NCI-H2196 treated with DMSO at 0.1 percent for 48 hours (cell line): ENCODE measurements at regions not wholly inside any gene's neighbourhood (a gene's known extent, or its start where the extent isn't known, plus 50 kb on each side); places are given as distances from the start of the nearest gene placed in this dataset.

Experiments
- DNase-seq: peaks from one replicate; lab custom pipeline; 2025; ENCODE audit not compliant: unreplicated experiment; lab: John Stamatoyannopoulos, UW

DNA sequence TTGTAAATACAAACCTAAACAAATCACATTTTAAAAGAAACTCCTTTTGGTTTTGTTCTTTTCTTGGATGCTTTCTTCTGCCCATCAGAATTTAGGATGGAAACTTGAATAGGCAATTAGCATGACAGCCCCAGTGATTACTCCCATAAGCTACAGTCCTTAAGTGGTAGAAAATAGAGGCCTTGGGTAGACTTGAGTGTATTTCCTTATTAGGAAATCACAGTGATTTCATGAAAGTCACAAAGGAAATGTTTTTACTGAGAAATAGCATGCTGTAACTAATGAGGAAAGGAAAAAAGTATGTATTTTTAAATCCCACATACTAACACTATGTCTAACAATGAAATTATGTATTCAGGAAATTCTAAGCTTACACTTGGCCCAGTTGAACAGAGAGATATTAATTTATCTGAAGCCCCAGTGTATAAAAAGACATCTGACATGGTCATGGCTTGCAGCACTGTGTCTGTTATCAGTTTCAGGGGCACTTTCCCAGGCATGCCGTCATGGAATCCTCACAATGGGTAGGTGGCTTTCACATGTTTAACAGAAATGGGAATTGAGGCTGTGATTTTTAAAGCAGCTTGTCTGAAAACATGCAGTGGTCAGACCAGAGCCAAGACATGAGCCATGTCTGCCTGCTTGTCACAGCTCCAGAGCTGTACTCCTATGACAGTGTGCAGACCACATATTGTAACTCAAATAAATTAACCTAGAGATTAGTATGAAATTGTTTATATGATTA lies 79.7 kb upstream of the TRIB2 start:
- DNase-seq, result no peak

DNA sequence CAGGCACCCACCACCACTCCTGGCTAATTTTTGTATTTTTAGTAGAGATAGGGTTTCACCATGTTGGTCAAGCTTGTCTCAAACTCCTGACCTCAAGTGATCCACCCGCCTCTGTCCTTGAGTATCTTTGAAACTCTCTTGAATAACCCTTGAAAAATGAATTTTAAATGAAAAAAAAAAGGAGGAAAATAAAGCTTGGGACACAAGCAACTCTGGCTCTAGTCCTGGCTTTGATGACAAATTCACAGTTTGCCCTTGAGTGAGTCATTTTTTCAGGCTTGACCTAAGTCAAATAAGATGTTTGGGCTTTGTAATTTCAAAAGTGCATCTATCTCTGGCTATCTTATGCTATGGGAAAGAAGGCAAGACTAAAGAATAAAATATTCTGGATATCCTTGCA lies 79.0 kb upstream of the TRIB2 start:
- DNase-seq, result no peak

DNA sequence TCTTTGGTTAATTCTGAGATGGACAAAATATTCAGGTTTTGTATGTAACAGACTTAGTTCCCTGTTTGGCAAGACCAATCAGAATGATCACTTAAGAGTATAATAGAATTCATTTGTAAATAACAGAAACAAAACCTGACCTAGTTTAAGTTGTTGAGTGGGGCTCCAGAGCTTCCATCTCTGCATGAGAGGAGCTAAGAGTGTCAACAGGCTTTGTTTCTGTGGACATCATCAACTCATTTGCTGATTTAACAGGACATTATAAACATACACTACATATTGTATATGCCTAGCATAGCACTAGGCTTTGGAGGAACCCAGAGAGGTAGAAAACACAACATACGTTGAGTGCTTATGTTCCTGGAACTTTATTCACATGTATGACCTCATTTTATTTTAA lies 75.3 kb upstream of the TRIB2 start:
- no peak for DNase-seq

DNA sequence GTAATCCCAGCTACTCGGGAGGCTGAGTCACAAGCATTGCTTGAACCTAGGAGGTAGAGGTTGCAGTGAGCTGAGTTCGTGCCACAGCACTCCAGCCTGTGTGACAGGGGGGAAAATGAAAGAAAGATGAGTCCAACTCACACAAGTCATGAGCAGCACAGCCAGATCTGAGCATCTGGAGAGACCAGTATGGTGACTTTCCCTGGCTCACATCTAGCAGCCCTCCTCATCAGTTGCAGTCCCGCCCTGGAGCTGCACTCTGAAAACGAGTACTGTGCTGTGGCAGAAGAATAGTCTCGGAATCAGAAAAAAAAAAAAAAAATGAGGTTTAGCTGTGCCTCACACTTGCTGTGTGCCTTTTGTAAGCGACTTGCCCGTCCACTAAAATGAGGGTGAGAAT lies 74.4 kb upstream of the TRIB2 start:
- no peak for DNase-seq

DNA sequence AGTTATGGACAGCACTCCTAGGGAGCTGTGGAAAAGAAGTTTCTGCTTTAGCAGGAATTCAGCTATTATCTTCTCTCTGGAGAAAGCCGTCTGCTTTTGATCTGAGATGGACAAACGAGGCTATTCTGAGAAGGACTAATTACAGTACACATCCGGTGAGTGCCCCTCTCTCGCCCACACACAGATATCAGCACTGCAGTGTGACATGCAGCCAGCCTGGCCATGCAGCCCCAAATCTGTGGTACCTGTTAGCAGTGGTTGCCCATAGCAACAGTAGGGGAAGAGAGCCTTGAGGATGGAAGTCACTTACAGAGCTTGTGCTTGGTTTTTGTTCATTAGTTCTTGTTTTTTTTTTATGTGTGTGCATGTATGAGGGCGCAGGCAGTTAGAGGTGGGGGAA lies 73.9 kb upstream of the TRIB2 start:
- no peak for DNase-seq

DNA sequence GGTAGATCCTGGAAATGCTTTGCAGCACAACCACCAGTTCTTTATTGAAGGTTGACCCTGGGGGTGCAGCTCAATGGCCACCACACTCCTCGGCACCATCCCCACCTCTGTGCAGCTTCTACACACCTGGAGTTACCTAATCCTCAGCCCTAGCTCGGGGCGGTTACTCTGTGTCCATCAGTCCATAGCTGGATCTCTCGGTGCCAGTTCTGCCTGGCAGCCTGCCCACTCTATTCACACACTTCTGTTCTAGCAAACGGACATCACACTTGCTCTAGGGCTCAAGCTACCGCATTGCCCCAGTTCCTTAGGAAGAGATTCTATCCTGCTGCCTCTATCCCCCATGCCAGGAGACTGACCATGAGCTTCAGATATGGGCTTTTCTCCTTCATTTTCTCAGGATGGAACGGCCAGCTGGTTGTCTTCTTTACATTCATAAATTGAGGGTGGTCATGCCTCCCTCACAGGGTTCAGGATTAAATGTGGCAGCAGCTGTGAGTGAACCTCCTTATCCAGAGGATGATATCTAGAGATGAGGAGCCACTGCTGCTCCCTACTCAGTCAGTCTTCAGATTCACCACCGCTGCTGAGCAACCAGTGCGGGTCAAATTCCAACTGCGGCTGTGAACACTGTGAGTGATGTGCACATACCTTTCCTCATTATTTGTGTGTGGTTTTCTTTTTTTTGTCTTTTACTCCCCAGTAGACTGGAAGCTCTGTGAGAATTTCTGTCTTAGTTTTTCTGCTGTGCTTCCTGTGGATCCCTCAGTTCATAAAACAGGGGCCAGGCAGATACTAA lies 66.9 kb upstream of the TRIB2 start:
- no peak for DNase-seq

DNA sequence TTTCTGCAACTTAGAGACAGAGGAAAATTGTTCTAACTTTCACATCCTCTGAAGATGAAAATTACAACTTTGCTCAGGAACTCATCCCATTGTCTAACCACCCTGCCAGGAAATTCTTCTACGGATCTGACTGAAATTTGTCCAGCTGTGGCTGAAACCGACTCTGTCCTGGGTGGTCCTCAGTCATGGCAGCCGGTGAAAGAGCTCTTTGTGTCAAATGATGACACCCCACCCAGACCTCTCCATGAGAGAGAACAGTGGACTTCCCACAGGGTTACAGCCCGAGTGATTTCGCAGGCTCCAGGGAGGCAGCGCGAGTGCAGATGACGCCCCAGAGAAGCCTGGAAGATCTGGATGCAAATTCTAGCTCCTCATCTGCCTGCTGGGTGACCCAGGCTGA lies 65.1 kb upstream of the TRIB2 start:
- no peak for DNase-seq

DNA sequence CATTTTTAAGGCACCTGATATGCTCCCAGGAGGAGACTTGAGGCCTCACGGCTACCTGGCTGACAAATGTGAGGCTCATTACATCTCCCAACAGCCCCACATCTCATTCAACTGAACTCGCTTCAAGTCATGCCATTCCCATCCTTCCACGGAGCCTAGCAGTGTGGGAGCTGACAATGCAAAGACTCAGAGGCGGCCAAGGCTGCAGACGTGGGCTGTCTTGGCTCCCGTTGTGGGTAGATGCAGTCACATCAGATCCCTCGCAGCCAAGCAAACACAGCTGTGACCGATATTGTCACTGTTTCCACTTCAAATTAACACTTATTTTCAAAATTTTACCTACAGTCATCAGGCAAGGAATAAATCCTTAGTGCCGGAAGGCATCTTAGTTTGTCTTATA lies 64.0 kb upstream of the TRIB2 start:
- DNase-seq, result no peak

DNA sequence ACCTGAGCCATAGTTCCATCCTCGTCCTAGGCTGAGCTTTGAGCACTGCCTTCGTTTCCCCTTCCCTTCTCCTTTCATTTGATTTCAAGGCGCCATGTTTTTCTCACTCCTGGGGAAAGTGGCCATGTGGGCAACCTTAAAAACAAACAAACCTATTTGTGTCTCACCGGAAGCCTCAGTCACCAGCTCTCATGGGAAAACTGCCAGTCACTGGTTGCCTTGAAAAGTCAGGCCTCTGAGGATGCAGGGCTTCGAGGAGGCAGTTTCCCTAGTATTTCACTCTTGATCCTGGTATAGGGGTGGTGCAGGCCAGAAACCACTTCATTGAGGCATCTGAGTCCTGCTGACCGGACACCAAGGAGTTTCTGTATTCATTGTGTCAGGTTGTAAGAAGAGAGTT lies 59.2 kb upstream of the TRIB2 start:
- DNase-seq, result no peak

DNA sequence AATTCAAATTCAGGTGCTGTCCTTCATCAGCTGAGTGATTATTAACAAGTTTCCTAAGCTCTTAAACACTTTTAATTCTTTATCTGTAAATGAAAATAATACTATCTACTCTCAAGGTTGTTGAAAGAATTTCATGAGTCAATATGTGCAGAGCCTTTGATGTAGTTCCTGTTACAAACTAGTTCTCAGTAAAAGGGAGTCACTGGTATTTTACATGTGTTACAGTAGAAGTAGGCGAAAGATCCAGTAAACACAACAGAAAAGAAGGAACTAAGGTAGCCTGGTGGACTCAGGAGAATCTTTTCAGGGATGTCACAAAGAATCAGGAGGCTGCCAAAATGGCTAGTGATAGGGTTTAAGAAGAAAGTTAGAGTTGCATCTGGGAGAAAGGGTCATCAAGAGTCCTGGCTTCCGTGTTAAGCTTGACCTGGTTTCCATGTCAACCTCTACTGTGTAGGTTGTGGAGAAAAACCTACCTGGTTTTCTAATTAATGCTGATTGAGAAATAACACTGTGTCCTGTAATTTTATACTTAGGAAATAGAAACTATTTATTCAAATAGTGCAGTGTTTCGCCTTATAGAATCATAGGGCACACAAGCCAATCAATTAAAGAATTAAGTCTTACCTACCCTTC lies 58.3 kb upstream of the TRIB2 start:
- no peak for DNase-seq

DNA sequence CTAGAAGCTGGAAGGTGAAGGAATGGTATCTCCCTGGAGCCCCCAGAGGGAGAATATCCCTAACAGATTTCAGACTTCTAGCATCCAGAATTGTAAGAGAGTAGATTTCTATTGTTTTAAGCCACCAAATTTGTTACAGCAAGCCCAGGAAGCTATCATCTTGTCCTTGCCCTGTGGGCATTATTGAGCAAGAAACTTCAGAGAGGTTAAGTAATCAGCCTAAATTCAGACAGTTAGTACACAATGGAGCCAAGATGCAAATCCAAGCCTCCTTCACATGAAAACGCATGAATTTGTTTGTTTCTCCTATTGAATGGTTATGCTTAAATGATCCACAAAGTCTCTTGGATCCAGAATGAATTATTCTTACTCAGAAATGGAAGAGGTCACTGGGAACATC lies 55.2 kb upstream of the TRIB2 start:
- DNase-seq, result no peak

DNA sequence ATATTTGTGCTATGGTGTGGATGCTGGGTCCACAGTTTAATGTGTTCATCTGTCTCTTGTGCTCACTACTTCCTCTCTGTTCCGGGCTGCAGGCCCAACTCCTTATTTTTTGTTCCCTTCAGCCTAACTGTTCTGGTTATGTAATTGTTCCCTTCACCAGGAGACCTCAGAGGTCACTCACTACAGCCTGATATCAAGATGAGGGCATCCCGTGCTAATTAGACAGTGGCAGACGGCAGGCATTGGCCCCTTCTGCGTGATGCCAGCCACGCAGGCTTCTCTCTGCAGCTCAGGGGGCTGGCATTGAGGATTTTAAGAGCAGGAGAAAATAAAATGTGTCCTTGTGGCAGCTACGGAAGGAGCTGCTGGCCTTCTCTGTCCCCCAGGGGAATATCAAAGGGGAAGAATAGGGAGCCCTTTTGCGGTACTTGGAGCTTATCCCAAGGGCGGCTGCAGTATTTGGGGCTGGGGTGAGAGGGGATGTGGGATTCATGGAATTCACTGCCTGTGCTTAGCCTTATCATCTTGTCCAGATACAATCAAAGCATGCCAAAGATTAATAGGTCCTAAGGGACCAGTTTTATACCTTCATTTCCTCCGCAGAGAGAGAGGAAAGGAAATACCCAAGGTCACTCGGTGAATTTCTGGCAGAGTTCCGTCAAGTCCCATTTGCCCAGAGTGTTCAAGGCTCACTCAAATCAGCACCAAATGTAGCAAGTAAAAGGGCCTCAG lies 53.3 kb upstream of the TRIB2 start:
- no peak for DNase-seq

DNA sequence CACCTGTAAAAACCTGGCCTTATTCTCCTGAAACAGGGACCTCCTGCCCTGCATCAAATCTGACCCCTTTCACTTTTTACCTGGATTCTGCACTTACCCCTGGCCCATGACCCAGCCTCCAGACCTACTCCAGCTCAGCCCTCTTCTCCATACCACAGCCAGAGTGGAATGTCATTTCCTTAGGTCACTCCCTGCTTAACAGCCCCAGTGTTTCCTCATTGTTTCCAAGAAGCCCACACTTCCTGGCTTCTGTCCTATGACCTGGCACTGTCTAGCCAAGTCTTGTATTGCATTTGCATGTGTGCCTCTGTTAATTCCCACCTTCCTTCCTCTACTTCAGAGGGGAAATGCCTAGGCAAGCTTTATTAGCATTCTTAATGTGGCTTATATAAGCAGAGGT lies 51.4 kb upstream of the TRIB2 start:
- DNase-seq, result no peak

DNA sequence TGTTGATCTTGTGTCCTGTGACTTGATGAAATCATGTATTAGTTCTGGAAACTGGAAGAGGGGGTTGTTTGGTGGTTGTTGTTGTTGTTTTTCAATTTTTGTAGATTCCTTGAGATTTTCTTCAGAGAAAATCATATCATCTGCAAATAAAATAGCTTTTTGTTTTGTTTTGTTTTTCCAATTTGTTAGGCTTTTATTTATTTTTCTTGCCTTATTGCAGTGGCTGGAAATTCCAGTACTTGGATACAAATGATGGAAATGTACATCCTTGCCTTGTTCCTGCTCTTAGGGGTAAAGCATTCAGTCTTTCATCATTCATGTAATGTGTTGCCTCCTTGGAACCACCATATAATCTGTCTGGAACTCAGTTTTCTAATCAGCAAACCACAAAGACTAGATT lies 50.3 kb upstream of the TRIB2 start:
- DNase-seq, result no peak
